WTC11 (cell line): ENCODE measurements at regions not wholly inside any gene's neighbourhood (a gene's known extent, or its start where the extent isn't known, plus 50 kb on each side); places are given as distances from the start of the nearest gene placed in this dataset.

Experiments
- CTCF ChIP-seq: fragments of 200-600 bp; IDR thresholded peaks from 2 replicates; pipeline ENCODE4 v1.8.0; 2022; ENCODE audit warnings: antibody characterized with exemption
- GABPB1 ChIP-seq: sonication (generic); formaldehyde crosslinking; IDR thresholded peaks from 2 replicates; pipeline ENCODE4 v1.8.1; 2023; ENCODE audit warnings: mild to moderate bottlenecking, missing genetic modification reagents
- ZNF317 ChIP-seq: sonication (generic); formaldehyde crosslinking; IDR thresholded peaks from 2 replicates; pipeline ENCODE4 v1.8.1; 2023; ENCODE audit warnings: low read depth, mild to moderate bottlenecking, moderate library complexity, missing genetic modification reagents, borderline replicate concordance

GRCh38 chr4:142927721-142928120 is 81.6 kb upstream of the INPP4B start:
- TF ChIP-seq ZNF317 (no peak), CTCF (no peak), GABPB1 (no peak)
